ENCODE measurements at regions not wholly inside any gene's neighbourhood (a gene's known extent, or its start where the extent isn't known, plus 50 kb on each side); places are given as distances from the start of the nearest gene placed in this dataset.

DNA sequence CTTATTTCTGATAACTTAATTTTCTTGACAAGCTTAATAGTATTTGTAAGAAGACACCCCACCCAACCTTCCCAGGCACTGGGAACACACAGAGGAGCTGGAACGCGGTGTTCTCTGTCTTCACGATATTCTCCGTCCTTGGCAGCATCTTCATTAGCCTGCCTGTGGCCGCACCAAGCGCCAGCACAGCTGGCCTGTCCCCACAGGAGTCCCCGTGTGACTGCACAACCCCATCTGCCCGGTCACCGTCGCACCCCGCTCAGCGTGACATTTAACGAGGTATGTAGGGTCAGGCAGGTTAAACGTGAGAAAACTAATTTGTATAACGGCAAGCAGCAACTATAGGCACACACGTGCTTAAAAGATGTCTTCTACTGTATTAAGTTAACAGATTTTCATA lies 293.3 kb downstream of the BRD1 start:
- TF ChIP-seq, protein P1, sequence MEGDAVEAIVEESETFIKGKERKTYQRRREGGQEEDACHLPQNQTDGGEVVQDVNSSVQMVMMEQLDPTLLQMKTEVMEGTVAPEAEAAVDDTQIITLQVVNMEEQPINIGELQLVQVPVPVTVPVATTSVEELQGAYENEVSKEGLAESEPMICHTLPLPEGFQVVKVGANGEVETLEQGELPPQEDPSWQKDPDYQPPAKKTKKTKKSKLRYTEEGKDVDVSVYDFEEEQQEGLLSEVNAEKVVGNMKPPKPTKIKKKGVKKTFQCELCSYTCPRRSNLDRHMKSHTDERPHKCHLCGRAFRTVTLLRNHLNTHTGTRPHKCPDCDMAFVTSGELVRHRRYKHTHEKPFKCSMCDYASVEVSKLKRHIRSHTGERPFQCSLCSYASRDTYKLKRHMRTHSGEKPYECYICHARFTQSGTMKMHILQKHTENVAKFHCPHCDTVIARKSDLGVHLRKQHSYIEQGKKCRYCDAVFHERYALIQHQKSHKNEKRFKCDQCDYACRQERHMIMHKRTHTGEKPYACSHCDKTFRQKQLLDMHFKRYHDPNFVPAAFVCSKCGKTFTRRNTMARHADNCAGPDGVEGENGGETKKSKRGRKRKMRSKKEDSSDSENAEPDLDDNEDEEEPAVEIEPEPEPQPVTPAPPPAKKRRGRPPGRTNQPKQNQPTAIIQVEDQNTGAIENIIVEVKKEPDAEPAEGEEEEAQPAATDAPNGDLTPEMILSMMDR (IDR thresholded peaks at IDR 0.05) = no peak
- TF ChIP-seq POLR2A (IDR thresholded peaks at IDR 0.05) = no peak

All from heart left ventricle (tissue), 13 donors.